ENCODE measurements at regions not wholly inside any gene's neighbourhood (a gene's known extent, or its start where the extent isn't known, plus 50 kb on each side); places are given as distances from the start of the nearest gene placed in this dataset.

DNA sequence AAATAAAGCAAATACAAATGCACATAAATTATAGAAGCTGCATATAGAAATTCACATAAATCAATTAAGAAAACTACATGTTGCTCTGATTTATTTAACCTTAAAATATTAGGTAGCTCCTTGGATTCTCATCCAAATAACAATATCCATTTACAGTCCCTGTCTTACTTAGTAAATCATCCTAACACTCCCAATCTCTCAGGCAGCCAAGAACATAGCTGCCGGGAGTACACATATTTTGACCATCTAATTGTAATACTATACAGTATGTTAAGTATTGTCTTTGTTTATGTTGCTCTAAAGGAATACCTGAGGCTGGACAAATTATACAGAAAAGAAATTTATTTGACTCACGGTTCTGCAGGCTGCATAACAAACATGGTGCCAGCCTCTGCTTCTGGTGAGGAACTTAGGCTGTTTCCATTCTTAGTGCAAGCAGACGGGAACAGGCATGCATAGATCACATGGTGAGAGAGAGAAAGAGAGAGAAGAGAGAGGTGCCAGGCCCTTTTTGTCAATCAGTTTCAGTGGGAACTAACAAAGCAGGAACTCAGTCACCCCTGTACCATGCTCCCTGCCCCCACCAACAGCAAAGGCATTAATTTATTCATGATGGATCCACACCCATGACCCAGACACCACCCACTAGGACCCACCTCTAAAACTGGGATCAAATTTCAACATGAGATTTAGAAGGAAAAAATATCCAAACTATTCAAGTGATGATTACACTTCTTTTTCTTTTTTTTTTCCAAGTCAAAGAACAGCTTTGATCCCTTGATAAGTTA, 614.8 kb upstream of the TECRL start:
- no peak for TF ChIP-seq POLR2A (IDR thresholded peaks at IDR 0.05)
- TF ChIP-seq, protein P1, sequence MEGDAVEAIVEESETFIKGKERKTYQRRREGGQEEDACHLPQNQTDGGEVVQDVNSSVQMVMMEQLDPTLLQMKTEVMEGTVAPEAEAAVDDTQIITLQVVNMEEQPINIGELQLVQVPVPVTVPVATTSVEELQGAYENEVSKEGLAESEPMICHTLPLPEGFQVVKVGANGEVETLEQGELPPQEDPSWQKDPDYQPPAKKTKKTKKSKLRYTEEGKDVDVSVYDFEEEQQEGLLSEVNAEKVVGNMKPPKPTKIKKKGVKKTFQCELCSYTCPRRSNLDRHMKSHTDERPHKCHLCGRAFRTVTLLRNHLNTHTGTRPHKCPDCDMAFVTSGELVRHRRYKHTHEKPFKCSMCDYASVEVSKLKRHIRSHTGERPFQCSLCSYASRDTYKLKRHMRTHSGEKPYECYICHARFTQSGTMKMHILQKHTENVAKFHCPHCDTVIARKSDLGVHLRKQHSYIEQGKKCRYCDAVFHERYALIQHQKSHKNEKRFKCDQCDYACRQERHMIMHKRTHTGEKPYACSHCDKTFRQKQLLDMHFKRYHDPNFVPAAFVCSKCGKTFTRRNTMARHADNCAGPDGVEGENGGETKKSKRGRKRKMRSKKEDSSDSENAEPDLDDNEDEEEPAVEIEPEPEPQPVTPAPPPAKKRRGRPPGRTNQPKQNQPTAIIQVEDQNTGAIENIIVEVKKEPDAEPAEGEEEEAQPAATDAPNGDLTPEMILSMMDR (IDR thresholded peaks at IDR 0.05) = no peak
- Histone ChIP-seq H3K27me3 (no peaks in the 10 kb centered on the region), H3K4me3 (no peak overlapping the region), H3K27ac (no peak overlapping the region), H3K36me3 (no peaks in the 10 kb centered on the region), H3K9me3 (no peaks in the 10 kb centered on the region), H3K4me1 (no peaks in the 10 kb centered on the region)
- intact Hi-C loops (cut with DNase I; ENCODE audit: low total_unique reads) = no loop called here
- no peak for DNase-seq

DNA sequence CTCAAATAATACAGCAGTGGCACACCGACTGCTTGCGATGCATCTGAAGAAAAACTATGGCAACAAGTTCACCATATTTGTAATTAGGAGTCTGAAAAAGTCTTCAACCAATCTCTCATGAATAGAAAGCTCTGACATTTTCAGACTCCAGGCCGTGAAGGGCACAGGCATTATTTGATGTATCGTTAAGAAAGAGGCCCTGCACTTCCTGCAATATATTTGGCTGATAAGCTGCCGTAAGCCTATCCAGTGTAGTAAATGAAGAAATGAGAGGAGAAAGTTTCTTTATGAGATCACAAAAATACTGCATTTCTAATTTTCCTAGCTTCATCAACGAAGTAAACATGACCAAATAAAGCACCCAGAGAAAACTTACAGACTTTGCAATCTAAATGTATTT, 613.8 kb upstream of the TECRL start:
- no peak overlapping the region for H3K4me3 ChIP-seq
- H3K4me1 ChIP-seq = no peaks in the 10 kb centered on the region
- no peak for DNase-seq
- TF ChIP-seq, protein P1 (IDR thresholded peaks at IDR 0.05) = no peak
- no peaks in the 10 kb centered on the region for H3K27me3 ChIP-seq
- no peak overlapping the region for H3K27ac ChIP-seq
- intact Hi-C loops (cut with DNase I; ENCODE audit: low total_unique reads) = no loop called here
- H3K9me3 ChIP-seq = no peaks in the 10 kb centered on the region
- no peaks in the 10 kb centered on the region for H3K36me3 ChIP-seq

DNA sequence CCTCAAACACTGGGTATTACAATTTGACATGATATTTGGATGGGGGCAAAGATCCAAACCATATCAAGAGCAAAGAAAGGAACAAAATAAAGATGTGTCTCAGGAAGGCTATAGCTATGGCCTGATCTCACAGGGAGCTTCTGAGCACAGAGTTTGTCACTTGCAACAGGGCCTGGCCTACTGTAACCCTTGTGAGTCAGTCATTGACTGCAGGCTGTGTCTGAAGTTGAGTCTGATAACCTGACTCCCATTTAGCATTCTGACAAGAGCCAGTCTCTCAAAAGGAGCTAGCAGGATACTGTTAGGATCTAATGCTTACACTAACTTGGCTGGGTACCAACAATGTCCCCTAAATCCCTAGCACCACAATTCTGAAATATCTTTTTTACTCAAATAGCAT, 612.5 kb upstream of the TECRL start:
- Histone ChIP-seq H3K4me3 (no peak overlapping the region), H3K4me1 (no peaks in the 10 kb centered on the region), H3K36me3 (no peaks in the 10 kb centered on the region), H3K27ac (no peak overlapping the region), H3K9me3 (no peaks in the 10 kb centered on the region), H3K27me3 (no peaks in the 10 kb centered on the region)
- no peak for DNase-seq
- intact Hi-C loops (cut with DNase I; ENCODE audit: low total_unique reads) = no loop called here
- TF ChIP-seq POLR2A (IDR thresholded peaks at IDR 0.05) = no peak
- TF ChIP-seq, protein P1 (IDR thresholded peaks at IDR 0.05) = no peak

DNA sequence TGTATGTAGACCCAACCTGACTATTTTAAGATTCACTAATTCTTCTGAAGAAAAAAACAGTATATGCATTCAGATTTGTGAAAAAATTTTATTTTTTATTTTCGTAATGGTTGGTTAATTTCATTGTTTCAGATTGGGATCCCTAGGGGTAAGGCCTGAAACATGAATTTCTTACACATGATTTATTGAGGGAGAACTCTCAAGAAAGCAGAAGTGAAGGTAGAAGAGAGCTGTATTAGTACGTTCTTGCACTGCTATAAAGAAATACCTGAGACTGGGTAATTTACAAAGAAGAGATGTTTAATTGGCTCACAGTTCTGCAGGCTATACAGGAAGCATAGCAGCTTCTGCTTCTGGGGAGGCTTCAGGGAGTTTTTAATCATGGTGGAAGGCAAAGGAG, 611.9 kb upstream of the TECRL start:
- no peaks in the 10 kb centered on the region for H3K27me3 ChIP-seq
- no peaks in the 10 kb centered on the region for H3K36me3 ChIP-seq
- H3K4me1 ChIP-seq = no peaks in the 10 kb centered on the region
- no peaks in the 10 kb centered on the region for H3K9me3 ChIP-seq
- no peak overlapping the region for H3K4me3 ChIP-seq
- no peak overlapping the region for H3K27ac ChIP-seq
- intact Hi-C loops (cut with DNase I; ENCODE audit: low total_unique reads) = no loop called here
- no peak for DNase-seq
- TF ChIP-seq POLR2A (IDR thresholded peaks at IDR 0.05) = no peak
- TF ChIP-seq, protein P1 (IDR thresholded peaks at IDR 0.05) = no peak

DNA sequence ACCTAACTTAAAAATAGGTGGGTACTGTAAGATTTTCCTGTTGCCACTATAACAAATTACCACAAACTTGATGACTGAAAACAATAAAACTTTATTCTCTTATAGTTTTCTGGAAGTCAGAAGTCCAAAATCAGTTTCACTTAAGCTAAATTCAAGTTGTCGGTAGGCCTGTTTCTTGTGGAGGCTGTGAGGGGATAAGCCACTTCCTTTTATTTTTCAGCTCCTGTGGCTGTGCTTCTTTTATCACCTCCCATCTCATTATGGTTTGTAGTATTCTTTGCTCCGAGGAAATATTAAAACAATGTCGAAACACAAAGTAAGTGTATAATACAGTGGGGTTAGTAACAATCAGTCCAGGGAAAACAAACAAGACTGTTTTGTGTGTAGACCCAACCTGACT, 610.5 kb upstream of the TECRL start:
- H3K4me1 ChIP-seq = no peaks in the 10 kb centered on the region
- no peak overlapping the region for H3K4me3 ChIP-seq
- H3K9me3 ChIP-seq = no peaks in the 10 kb centered on the region
- no peak for TF ChIP-seq POLR2A (IDR thresholded peaks at IDR 0.05)
- no peaks in the 10 kb centered on the region for H3K36me3 ChIP-seq
- DNase-seq = no peak
- H3K27me3 ChIP-seq = no peaks in the 10 kb centered on the region
- no peak overlapping the region for H3K27ac ChIP-seq
- intact Hi-C loops (cut with DNase I; ENCODE audit: low total_unique reads) = no loop called here

DNA sequence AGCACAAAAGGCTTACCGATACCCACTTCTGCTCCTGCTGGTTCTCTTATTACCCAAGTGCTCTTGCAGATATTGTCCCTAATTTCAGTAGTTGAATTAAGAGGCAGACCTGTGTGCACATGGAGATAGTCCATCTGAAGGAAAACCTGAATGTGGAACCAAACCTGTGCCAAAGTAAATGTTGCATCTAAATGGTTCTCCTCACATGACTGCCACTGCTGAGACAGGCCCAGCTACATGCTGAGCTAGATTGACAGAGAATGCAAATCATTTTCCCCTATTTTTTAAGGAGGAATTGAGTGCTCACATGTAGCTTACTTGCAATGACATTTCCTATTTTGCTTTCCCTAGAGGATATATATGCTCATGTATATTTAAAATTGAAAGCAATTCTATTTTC, 609.1 kb upstream of the TECRL start:
- no peaks in the 10 kb centered on the region for H3K4me1 ChIP-seq
- H3K36me3 ChIP-seq = no peaks in the 10 kb centered on the region
- H3K27ac ChIP-seq = no peak overlapping the region
- no peak for DNase-seq
- intact Hi-C loops (cut with DNase I; ENCODE audit: low total_unique reads) = no loop called here
- no peak overlapping the region for H3K4me3 ChIP-seq
- no peaks in the 10 kb centered on the region for H3K9me3 ChIP-seq
- TF ChIP-seq POLR2A (IDR thresholded peaks at IDR 0.05) = no peak
- TF ChIP-seq, protein P1 (IDR thresholded peaks at IDR 0.05) = no peak
- H3K27me3 ChIP-seq = no peaks in the 10 kb centered on the region

All from uterus (tissue), 3 donors.